ENCODE measurements at regions not wholly inside any gene's neighbourhood (a gene's known extent, or its start where the extent isn't known, plus 50 kb on each side); places are given as distances from the start of the nearest gene placed in this dataset.

- no peak; the same call in 2 of the 3 replicates for ATAC-seq
- ChIA-PET CTCF (ENCODE audit: low intra/inter-chr PET ratio, low total read pairs) (no interaction called here), POLR2A (no interaction called here)
- no peak overlapping the region for H3K4me3 ChIP-seq (replicated peaks in 1 of 3; ENCODE audit: insufficient read depth in 1 of 3, low read depth in 2 of 3, low read length in 3 of 3)
- no peak for DNase-seq (ENCODE audit: low spot score)
- H3K4me2 ChIP-seq (ENCODE audit: low read depth, low read length): no peak overlapping the region
- no TSS peak for BruUV-seq (replicated peaks)
- no peak overlapping the region for H2AFZ ChIP-seq (ENCODE audit: low read length)
- FAIRE-seq: no peak
- no peaks in the 10 kb centered on the region for H3K79me2 ChIP-seq (ENCODE audit: insufficient read depth, low read length)
- H4K20me1 ChIP-seq (ENCODE audit: insufficient read depth, low read length): no peaks in the 10 kb centered on the region; the same call in 1 of the 2 replicates
- no peak overlapping the region for H3K9ac ChIP-seq (ENCODE audit: insufficient read depth, low read depth, low read length)
- in situ Hi-C loops (cut with HindIII; ENCODE audit: extremely low pct_ligation_motif_present, low pct_unique_long_range_greater_than_20kb): no loop called here
- 42% methylated on average over 15 of the region's 15 CpGs for WGBS (ENCODE audit: low lambda C conversion rate)
- H3K36me3 ChIP-seq (replicated peaks in 1 of 2; ENCODE audit: control insufficient read depth in 1 of 2, insufficient read depth in 2 of 2, low read length in 2 of 2): no peaks in the 10 kb centered on the region
- no peaks in the 10 kb centered on the region for H3K9me3 ChIP-seq (ENCODE audit: low read length)
- intact Hi-C loops (cut with micrococcal nuclease; ENCODE audit: unreplicated experiment): no loop called here
- H3K4me1 ChIP-seq (ENCODE audit: insufficient read depth, low read length): no peaks in the 10 kb centered on the region
- TF ChIP-seq ZKSCAN5 (CRISPR knock-in tag; IDR thresholded peaks at IDR 0.05) (no peak), THAP11 (CRISPR knock-in tag; IDR thresholded peaks at IDR 0.05) (no peak), KMT2A (CRISPR knock-in tag; IDR thresholded peaks at IDR 0.05) (no peak), NCOA1 (CRISPR knock-in tag; IDR thresholded peaks at IDR 0.05) (no peak), SMAD3 (CRISPR knock-in tag; IDR thresholded peaks at IDR 0.05) (no peak), SP2 (CRISPR knock-in tag; IDR thresholded peaks at IDR 0.05) (no peak), ZSCAN21 (CRISPR knock-in tag; IDR thresholded peaks at IDR 0.05; ENCODE audit: borderline replicate concordance) (no peak), CENPT (CRISPR knock-in tag; IDR thresholded peaks at IDR 0.05; ENCODE audit: low read depth) (no peak), MAX (IDR thresholded peaks at IDR 0.05) (no peak)
- H3K27me3 ChIP-seq (ENCODE audit: control insufficient read depth in 1 of 2, insufficient read depth in 2 of 2, low read length in 2 of 2): peaks cover 38 to 90% of the 10 kb centered on the region in 2 experiments
- no peak overlapping the region for H3K27ac ChIP-seq (ENCODE audit: extremely low read length, insufficient read depth, low read length)
These were observed 69.6 kb downstream of the RBFOX3 start for GRCh38 chr17:79541056-79541850.

All from HepG2 (cell line).